Lower lobe of right lung (tissue), 2 donors: ENCODE measurements at regions not wholly inside any gene's neighbourhood (a gene's known extent, or its start where the extent isn't known, plus 50 kb on each side); places are given as distances from the start of the nearest gene placed in this dataset.

ENCODE experiments used
- ATAC-seq, 2 donors: fragments of 200-7000 bp; cut with Tn5 transposase; one replicate each; pipeline ENCODE4 v1.9.1; 2020 to 2022; ENCODE audit warnings: mild to moderate bottlenecking in 2 of 2, moderate library complexity in 2 of 2
- DNase-seq: peaks from one replicate; pipeline ENCODE4 v3.0.0-alpha.2; 2020
- H3K27ac ChIP-seq: fragments of 200-600 bp; one replicate; pipeline ENCODE4 v1.8.0; 2022
- H3K27me3 ChIP-seq: fragments of 200-600 bp; one replicate; pipeline ENCODE4 v1.8.0; 2022; ENCODE audit warnings: low read depth
- H3K36me3 ChIP-seq: fragments of 200-600 bp; one replicate; pipeline ENCODE4 v1.8.0; 2022; ENCODE audit warnings: mild to moderate bottlenecking
- H3K4me1 ChIP-seq: fragments of 200-600 bp; one replicate; pipeline ENCODE4 v1.8.0; 2022
- H3K4me3 ChIP-seq: fragments of 200-600 bp; one replicate; pipeline ENCODE4 v1.8.0; 2022; ENCODE audit warnings: mild to moderate bottlenecking
- H3K9me3 ChIP-seq: fragments of 200-600 bp; one replicate; pipeline ENCODE4 v1.8.0; 2022
- intact Hi-C: fragments of 100-400 bp; cut with DNase I; formaldehyde crosslinking; loops from one replicate; pipeline ENCODE4 v1.11.0; 2022
- TF ChIP-seq, protein P1 (sequence below): fragments of 200-600 bp; IDR thresholded peaks from one replicate; pipeline ENCODE4 v1.8.0; 2022; ENCODE audit warnings: antibody characterized with exemption, mild to moderate bottlenecking
- donor health status: DM: no; HTN: yes; CAD: no; lungs with severe emphysema.

DNA sequence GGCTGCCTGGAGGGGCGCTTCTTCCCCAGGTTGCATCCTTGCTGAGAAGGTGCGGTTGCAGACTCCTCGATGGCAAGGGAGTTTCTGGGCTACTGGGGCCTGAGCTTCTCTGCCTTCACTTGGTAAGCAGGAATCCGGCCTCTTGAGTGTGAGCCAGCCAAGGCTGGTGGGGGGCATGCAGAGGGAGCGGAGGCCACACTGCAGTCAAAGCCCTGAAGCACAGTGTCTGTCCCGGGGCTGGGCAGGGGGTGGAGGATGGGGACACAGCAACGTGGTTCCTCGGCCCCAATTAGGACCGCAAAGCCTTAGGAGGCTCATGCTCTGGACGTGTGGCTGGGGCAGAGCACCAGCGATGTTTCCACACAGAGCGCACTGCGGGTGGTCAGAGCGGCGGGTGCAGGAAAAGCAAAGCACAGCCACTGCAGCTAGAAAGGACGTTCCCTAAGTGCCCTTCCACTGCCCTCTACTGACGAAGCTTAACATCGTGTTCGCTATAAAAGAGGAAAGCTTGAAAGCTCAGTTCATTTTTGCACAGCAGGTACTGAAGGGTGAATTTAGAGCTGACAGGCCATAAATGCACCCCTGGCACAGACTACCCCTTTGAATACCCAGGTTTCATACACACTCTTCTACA is 60.7 kb upstream of the COG2 start:
- no peak overlapping the region for H3K4me3 ChIP-seq
- H3K27me3 ChIP-seq: no peaks in the 10 kb centered on the region
- H3K36me3 ChIP-seq: no peaks in the 10 kb centered on the region
- intact Hi-C loops: no loop called here
- TF ChIP-seq, protein P1, sequence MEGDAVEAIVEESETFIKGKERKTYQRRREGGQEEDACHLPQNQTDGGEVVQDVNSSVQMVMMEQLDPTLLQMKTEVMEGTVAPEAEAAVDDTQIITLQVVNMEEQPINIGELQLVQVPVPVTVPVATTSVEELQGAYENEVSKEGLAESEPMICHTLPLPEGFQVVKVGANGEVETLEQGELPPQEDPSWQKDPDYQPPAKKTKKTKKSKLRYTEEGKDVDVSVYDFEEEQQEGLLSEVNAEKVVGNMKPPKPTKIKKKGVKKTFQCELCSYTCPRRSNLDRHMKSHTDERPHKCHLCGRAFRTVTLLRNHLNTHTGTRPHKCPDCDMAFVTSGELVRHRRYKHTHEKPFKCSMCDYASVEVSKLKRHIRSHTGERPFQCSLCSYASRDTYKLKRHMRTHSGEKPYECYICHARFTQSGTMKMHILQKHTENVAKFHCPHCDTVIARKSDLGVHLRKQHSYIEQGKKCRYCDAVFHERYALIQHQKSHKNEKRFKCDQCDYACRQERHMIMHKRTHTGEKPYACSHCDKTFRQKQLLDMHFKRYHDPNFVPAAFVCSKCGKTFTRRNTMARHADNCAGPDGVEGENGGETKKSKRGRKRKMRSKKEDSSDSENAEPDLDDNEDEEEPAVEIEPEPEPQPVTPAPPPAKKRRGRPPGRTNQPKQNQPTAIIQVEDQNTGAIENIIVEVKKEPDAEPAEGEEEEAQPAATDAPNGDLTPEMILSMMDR: no peak
- no peak overlapping the region for H3K27ac ChIP-seq
- ATAC-seq (no peak), DNase-seq (no peak)
- no peaks in the 10 kb centered on the region for H3K9me3 ChIP-seq
- no peaks in the 10 kb centered on the region for H3K4me1 ChIP-seq

DNA sequence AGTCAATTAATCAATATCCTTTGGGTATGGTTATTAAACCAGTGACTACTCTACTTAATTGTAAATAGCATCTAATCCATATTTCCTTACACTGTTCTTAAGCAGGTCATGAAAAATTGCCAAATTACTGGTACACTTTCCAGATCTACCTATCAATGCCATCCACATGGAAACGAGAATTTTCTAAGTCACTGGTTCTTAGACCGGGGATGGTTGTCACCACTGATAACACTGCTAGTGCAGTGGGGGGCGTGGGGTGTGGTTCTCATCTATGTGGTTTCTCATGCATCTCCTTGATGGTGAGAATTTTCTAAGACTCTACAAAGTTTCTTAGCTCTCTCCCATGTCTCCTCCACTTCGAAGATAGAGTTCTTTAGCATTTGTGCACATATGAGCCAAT is 63.7 kb upstream of the COG2 start:
- Histone ChIP-seq H3K27ac (no peak overlapping the region), H3K4me3 (no peak overlapping the region), H3K9me3 (no peaks in the 10 kb centered on the region), H3K36me3 (no peaks in the 10 kb centered on the region), H3K27me3 (no peaks in the 10 kb centered on the region), H3K4me1 (no peaks in the 10 kb centered on the region)
- intact Hi-C loops: no loop called here
- ATAC-seq (no peak), DNase-seq (no peak)
- TF ChIP-seq, protein P1: no peak

- DNase-seq: no peak
- H3K4me1 ChIP-seq: peaks cover 6% of the 10 kb centered on the region
- no peak overlapping the region for H3K27ac ChIP-seq
- no peak overlapping the region for H3K4me3 ChIP-seq
- intact Hi-C loops: no loop called here
- ATAC-seq: no peak
- no peaks in the 10 kb centered on the region for H3K9me3 ChIP-seq
- TF ChIP-seq, protein P1: no peak
- H3K27me3 ChIP-seq: no peaks in the 10 kb centered on the region
- H3K36me3 ChIP-seq: no peaks in the 10 kb centered on the region
Measured at GRCh38 chr1:230577537-230577936, 64.7 kb upstream of the COG2 start.

DNA sequence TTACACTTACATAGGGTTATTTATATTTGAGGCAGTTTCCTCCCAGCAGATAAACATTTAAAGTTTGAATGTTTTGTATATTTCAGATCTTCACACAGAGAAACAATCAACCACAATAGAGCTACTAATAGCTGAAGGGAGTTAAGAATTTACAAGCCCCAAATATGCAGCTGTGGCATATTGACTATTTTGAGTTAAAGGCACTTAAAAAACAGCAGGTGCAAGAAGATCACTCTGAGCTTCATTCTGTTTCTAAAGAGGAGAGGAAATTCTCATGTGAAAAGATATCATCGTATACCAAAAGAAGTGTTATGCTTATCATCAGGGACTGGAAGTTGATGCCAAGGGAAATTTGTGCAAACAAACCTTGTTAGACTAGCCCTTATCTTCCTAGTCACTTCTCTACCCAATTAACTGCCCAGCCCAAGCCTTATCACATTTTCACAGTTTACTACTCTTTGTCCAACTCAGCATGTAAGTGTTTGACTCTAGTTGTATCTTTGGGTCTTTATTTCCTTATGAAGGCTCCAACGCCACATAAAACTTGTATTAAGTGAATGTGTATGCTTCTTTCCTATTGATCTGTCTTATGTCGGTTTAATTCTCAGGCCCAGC is 66.3 kb upstream of the COG2 start:
- ATAC-seq: no peak
- TF ChIP-seq, protein P1: no peak
- H3K27ac ChIP-seq: no peak overlapping the region
- H3K27me3 ChIP-seq: no peaks in the 10 kb centered on the region
- no peak for DNase-seq
- H3K36me3 ChIP-seq: no peaks in the 10 kb centered on the region
- intact Hi-C loops: no loop called here
- H3K9me3 ChIP-seq: no peaks in the 10 kb centered on the region
- no peak overlapping the region for H3K4me3 ChIP-seq
- peaks cover 13% of the 10 kb centered on the region for H3K4me1 ChIP-seq

- intact Hi-C loops: no loop called here
- no peak for ATAC-seq
- peaks cover 13% of the 10 kb centered on the region for H3K4me1 ChIP-seq
Measured at GRCh38 chr1:230574502-230574901, 67.8 kb upstream of the COG2 start.

More at GRCh38 chr1:230574502-230574901, 67.8 kb upstream of the COG2 start:
- DNase-seq: no peak
- Histone ChIP-seq H3K36me3 (no peaks in the 10 kb centered on the region), H3K27ac (no peak overlapping the region), H3K9me3 (no peaks in the 10 kb centered on the region), H3K27me3 (no peaks in the 10 kb centered on the region), H3K4me3 (no peak overlapping the region)
- TF ChIP-seq, protein P1: no peak
